Kidney (tissue), 13 donors: ENCODE measurements at regions not wholly inside any gene's neighbourhood (a gene's known extent, or its start where the extent isn't known, plus 50 kb on each side); places are given as distances from the start of the nearest gene placed in this dataset.

ENCODE experiments used
- DNase-seq, 5 donors: peaks; one replicate each; pipeline ENCODE4 v3.0.0-alpha.2; 2013 to 2020
- FAIRE-seq: peaks from 2 replicates; lab custom pipeline; 2012; peaks lifted over from hg19 to GRCh38; lab: Jason Lieb, UNC
- H3K27ac ChIP-seq, 2 donors: one replicate each; pipeline ENCODE4 v1.7.0; 2013; ENCODE audit warnings: low read depth in 2 of 2, low read length in 2 of 2, inconsistent platforms in 1 of 2
- H3K27me3 ChIP-seq: one replicate; pipeline ENCODE4 v1.7.1; 2013; ENCODE audit warnings: low read length, inconsistent platforms; ENCODE audit not compliant: control insufficient read depth, insufficient read depth
- H3K36me3 ChIP-seq, 3 donors: one replicate each; pipeline versions ENCODE4 v1.7.0 to v1.7.1; 2013; ENCODE audit warnings: low read length in 3 of 3, control low read depth in 1 of 3, inconsistent platforms in 1 of 3; ENCODE audit not compliant: insufficient read depth in 3 of 3, control insufficient read depth in 2 of 3
- H3K4me1 ChIP-seq, 3 donors: one replicate each; pipeline versions ENCODE4 v1.7.0 to v1.7.1; 2013; ENCODE audit warnings: low read length in 3 of 3, inconsistent platforms in 1 of 3, low read depth in 1 of 3; ENCODE audit not compliant: control insufficient read depth in 2 of 3, insufficient read depth in 2 of 3
- H3K4me3 ChIP-seq, 3 donors: one replicate each; pipeline versions ENCODE4 v1.7.0 to v1.8.1; 2013; ENCODE audit warnings: low read length in 3 of 3, control low read depth in 1 of 3, inconsistent platforms in 1 of 3
- H3K9ac ChIP-seq, 3 donors: one replicate each; pipeline versions ENCODE4 v1.7.0 to v1.7.1; 2013; ENCODE audit warnings: low read length in 3 of 3, control low read depth in 1 of 3, inconsistent platforms in 1 of 3
- H3K9me3 ChIP-seq, 3 donors: one replicate each; pipeline versions ENCODE4 v1.7.0 to v1.7.1; 2013; ENCODE audit warnings: low read length in 3 of 3, control low read depth in 1 of 3, inconsistent platforms in 1 of 3; ENCODE audit not compliant: control insufficient read depth in 2 of 3, insufficient read depth in 1 of 3
- intact Hi-C: fragments of 100-400 bp; cut with DNase I; formaldehyde crosslinking; loops from one replicate; pipeline ENCODE4 v1.11.1; 2022
- TF ChIP-seq, protein P1 (sequence below): IDR thresholded peaks from 3 replicates; pipeline ENCODE4 v1.5.1; 2012; ENCODE audit warnings: mild to moderate bottlenecking, moderate library complexity, borderline replicate concordance; ENCODE audit not compliant: insufficient read depth; ENCODE audit errors: extremely low read depth
- donor health status: control.
- donor health status: control.
- donor health status: control.
- donor health status: control.
- donor health status: control.
- donor health status: DM: yes; HTN: yes; CAD: no.
- donor health status: Normal renal cell carcinoma (clear cell type).

DNA sequence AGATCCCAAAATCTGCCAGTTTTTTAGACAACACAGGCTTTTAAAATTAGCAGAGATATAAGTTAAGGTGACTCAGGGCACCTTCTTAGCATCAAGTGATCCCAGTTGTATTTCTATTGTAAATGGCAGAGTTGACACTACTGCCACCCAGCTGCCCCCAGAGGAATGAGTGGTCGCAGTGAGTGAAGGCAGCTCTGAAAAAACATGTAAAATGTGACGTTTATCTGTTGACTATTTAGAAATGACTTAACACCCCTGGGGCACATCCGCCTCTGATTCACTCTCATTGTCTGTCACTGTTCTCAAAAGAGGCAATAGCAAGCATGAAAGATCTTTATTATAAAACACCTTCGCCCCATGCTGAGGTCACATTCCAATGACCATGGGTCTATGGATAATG lies 592.4 kb downstream of the ACTRT1 start:
- intact Hi-C loops: no loop called here
- TF ChIP-seq, protein P1, sequence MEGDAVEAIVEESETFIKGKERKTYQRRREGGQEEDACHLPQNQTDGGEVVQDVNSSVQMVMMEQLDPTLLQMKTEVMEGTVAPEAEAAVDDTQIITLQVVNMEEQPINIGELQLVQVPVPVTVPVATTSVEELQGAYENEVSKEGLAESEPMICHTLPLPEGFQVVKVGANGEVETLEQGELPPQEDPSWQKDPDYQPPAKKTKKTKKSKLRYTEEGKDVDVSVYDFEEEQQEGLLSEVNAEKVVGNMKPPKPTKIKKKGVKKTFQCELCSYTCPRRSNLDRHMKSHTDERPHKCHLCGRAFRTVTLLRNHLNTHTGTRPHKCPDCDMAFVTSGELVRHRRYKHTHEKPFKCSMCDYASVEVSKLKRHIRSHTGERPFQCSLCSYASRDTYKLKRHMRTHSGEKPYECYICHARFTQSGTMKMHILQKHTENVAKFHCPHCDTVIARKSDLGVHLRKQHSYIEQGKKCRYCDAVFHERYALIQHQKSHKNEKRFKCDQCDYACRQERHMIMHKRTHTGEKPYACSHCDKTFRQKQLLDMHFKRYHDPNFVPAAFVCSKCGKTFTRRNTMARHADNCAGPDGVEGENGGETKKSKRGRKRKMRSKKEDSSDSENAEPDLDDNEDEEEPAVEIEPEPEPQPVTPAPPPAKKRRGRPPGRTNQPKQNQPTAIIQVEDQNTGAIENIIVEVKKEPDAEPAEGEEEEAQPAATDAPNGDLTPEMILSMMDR: no peak
- no peak overlapping the region for H3K27ac ChIP-seq
- no peaks in the 10 kb centered on the region for H3K36me3 ChIP-seq
- FAIRE-seq (no peak), DNase-seq (no peak)
- no peak overlapping the region for H3K9ac ChIP-seq
- no peaks in the 10 kb centered on the region for H3K27me3 ChIP-seq
- no peaks in the 10 kb centered on the region for H3K9me3 ChIP-seq
- H3K4me1 ChIP-seq: no peaks in the 10 kb centered on the region
- no peak overlapping the region for H3K4me3 ChIP-seq

GRCh38 chrX:127457161-127457560 lies 595.0 kb downstream of the ACTRT1 start:
- H3K27ac ChIP-seq: no peak overlapping the region
- intact Hi-C loops: no loop called here
- FAIRE-seq: no peak

GRCh38 chrX:127439676-127440075 lies 612.5 kb downstream of the ACTRT1 start:
- peak in 2 of 5 donors; percentile 3 to 6 for DNase-seq

More at GRCh38 chrX:127457161-127457560, 595.0 kb downstream of the ACTRT1 start:
- Histone ChIP-seq H3K4me1 (no peaks in the 10 kb centered on the region), H3K4me3 (no peak overlapping the region), H3K9me3 (no peaks in the 10 kb centered on the region), H3K9ac (no peak overlapping the region), H3K36me3 (no peaks in the 10 kb centered on the region), H3K27me3 (no peaks in the 10 kb centered on the region)
- TF ChIP-seq, protein P1: no peak
- DNase-seq: no peak

More at GRCh38 chrX:127439676-127440075, 612.5 kb downstream of the ACTRT1 start:
- intact Hi-C loops: no loop called here
- H3K27ac ChIP-seq: no peak overlapping the region
- H3K4me3 ChIP-seq: no peak overlapping the region
- FAIRE-seq: peak; percentile 94
- H3K4me1 ChIP-seq: no peaks in the 10 kb centered on the region
- H3K36me3 ChIP-seq: no peaks in the 10 kb centered on the region
- TF ChIP-seq, protein P1: no peak
- no peaks in the 10 kb centered on the region for H3K9me3 ChIP-seq
- H3K9ac ChIP-seq: no peak overlapping the region
- H3K27me3 ChIP-seq: no peaks in the 10 kb centered on the region
